SK-N-MC (cell line): ENCODE measurements at regions not wholly inside any gene's neighbourhood (a gene's known extent, or its start where the extent isn't known, plus 50 kb on each side); places are given as distances from the start of the nearest gene placed in this dataset.

Experiments
- DNase-seq: peaks from one replicate; pipeline ENCODE4 v3.0.0-alpha.2; 2011; ENCODE audit warnings: low read depth, low spot score
- H3K27ac ChIP-seq: fragments of 200-600 bp; sonication (generic); 2 replicates; pipeline ENCODE4 v1.5.1; 2016; ENCODE audit warnings: mixed run types
- H3K36me3 ChIP-seq: fragments of 200-600 bp; sonication (generic); 2 replicates; pipeline ENCODE4 v1.6.1; 2017; ENCODE audit warnings: antibody characterized with exemption, low read length, mixed read lengths; ENCODE audit not compliant: insufficient read depth
- H3K4me3 ChIP-seq: fragments of 200-600 bp; sonication (generic); 2 replicates; pipeline ENCODE4 v1.5.1; 2016
- H3K9ac ChIP-seq: fragments of 200-600 bp; sonication (generic); 2 replicates; pipeline ENCODE4 v1.8.0; 2017; ENCODE audit warnings: mixed run types, mixed read lengths; ENCODE audit not compliant: insufficient read length
- H3K9me3 ChIP-seq: fragments of 200-600 bp; sonication (generic); 2 replicates; pipeline ENCODE4 v1.6.1; 2017; ENCODE audit warnings: low read depth, mild to moderate bottlenecking, antibody characterized with exemption, low read length, moderate library complexity, mixed read lengths
- EZH2 ChIP-seq: fragments of 200-600 bp; sonication (generic); IDR thresholded peaks from one replicate; pipeline ENCODE4 v1.6.1; 2017; ENCODE audit warnings: antibody characterized with exemption
- FOXP2 ChIP-seq: optimal IDR thresholded peaks from 2 replicates; pipeline ENCODE3; 2011; ENCODE audit warnings: mild to moderate bottlenecking, moderate library complexity; ENCODE audit not compliant: insufficient read depth; ENCODE audit errors: extremely low read length, control extremely low read depth
- POLR2AphosphoS5 ChIP-seq: IDR thresholded peaks from 2 replicates; pipeline ENCODE4 v1.6.1; 2012; ENCODE audit warnings: mild to moderate bottlenecking, low read depth, low read length, borderline replicate concordance

DNA sequence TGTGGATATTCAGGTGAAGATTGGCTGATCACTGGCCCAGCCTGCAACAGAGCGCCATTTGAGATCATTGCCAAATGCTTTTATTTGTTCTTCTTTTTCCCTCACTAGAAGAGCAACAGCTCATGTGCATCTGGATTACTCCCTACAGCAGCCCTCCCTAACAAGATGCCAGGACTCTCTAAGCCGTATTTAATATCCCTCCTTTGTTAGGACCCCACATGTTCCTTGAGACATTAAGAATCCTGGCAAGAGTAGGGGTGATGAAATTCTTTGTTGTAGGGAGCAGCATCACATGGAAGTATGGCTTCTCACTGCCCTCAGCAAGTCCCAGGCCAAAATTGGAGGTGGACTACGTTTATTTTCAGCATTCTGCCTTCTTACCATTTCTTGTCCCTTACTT, 167.8 kb downstream of the PAX1 start:
- Histone ChIP-seq H3K9ac (no peak overlapping the region), H3K4me3 (no peak overlapping the region), H3K36me3 (no peaks in the 10 kb centered on the region), H3K9me3 (no peaks in the 10 kb centered on the region), H3K27ac (no peak overlapping the region)
- TF ChIP-seq FOXP2 (no peak), POLR2AphosphoS5 (no peak), EZH2 (no peak)
- no peak for DNase-seq

DNA sequence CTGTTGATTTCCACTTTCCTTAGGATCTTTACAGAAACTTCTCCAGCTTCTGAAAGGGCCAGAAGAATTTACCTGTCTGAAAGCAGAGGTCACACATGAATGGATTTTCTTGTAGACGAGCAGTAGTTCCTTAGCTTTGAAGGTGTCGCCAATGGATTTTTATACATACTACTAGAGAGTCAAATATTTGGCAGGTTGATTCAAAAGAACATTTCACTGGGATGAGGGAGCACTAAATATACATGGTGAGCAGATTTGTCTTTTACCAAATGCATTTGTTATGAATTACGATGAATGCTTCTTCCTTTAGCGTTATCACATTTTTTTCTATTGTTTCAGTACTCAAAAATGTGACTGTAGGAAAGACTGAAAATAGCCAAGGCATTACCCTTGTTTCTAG, 162.3 kb downstream of the PAX1 start:
- Histone ChIP-seq H3K27ac (no peak overlapping the region), H3K36me3 (no peaks in the 10 kb centered on the region), H3K4me3 (no peak overlapping the region), H3K9me3 (no peaks in the 10 kb centered on the region), H3K9ac (no peak overlapping the region)
- DNase-seq, result no peak
- no peak for TF ChIP-seq POLR2AphosphoS5
- no peak for TF ChIP-seq EZH2
- TF ChIP-seq FOXP2, result no peak

- no peak for DNase-seq
- TF ChIP-seq FOXP2 (no peak), POLR2AphosphoS5 (no peak), EZH2 (no peak)
- Histone ChIP-seq H3K9ac (no peak overlapping the region), H3K36me3 (no peaks in the 10 kb centered on the region), H3K4me3 (no peak overlapping the region), H3K9me3 (no peaks in the 10 kb centered on the region), H3K27ac (no peak overlapping the region)
Observed at GRCh38 chr20:21867353-21867752, 161.9 kb downstream of the PAX1 start.

DNA sequence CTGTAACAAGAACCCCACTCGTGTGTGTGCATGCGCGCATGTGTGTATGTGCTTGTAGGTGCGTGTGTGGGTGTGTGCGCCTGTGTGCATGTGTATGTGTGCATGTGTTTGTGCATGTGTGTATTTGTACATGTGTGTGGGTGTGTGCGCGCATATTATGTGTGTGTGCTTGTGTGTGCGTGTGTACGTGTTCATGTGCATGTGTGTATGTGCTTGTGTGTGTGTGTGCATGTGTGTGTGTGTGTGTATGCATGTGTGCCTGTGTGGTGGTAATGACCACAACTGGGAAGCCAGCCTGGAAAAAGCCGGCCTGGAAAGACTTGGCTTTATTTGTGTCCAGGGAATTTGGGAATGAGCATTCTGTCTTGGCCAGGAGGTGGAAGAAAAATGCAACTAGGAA, 157.5 kb downstream of the PAX1 start:
- no peaks in the 10 kb centered on the region for H3K36me3 ChIP-seq
- no peak overlapping the region for H3K9ac ChIP-seq
- DNase-seq, result no peak
- no peak overlapping the region for H3K4me3 ChIP-seq
- H3K9me3 ChIP-seq, result no peaks in the 10 kb centered on the region
- TF ChIP-seq EZH2 (no peak), POLR2AphosphoS5 (no peak), FOXP2 (no peak)
- no peak overlapping the region for H3K27ac ChIP-seq

- no peaks in the 10 kb centered on the region for H3K9me3 ChIP-seq
- no peak overlapping the region for H3K4me3 ChIP-seq
- DNase-seq, result no peak
- H3K9ac ChIP-seq, result no peak overlapping the region
- no peaks in the 10 kb centered on the region for H3K36me3 ChIP-seq
- TF ChIP-seq FOXP2 (no peak), POLR2AphosphoS5 (no peak), EZH2 (no peak)
- no peak overlapping the region for H3K27ac ChIP-seq
Observed at GRCh38 chr20:21862259-21862946, 156.9 kb downstream of the PAX1 start.

GRCh38 chr20:21840991-21841390, 135.5 kb downstream of the PAX1 start:
- TF ChIP-seq POLR2AphosphoS5 (no peak), EZH2 (no peak), FOXP2 (no peak)
- no peak overlapping the region for H3K4me3 ChIP-seq

DNA sequence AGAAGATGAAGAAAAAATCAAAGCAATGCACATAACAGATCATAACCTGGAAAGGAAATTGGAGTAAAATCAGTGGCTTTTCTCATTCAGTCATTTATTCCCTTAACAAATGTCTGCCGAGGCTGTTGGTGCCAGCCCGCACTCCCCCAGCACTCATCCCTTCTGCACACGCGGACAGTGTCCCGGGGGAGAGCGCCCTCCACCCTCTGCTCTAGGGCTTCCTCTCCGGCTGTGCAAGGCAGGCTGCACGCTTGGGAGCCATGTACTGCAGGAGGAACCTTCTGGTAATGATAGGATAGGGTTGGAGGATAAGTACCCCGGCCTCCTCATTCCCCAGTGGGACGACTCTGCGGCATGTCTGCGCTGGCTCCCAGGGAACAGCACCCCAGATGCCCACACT, 134.5 kb downstream of the PAX1 start:
- Histone ChIP-seq H3K9me3 (no peaks in the 10 kb centered on the region), H3K4me3 (no peak overlapping the region), H3K27ac (no peak overlapping the region), H3K36me3 (no peaks in the 10 kb centered on the region), H3K9ac (no peak overlapping the region)
- no peak for TF ChIP-seq EZH2
- no peak for TF ChIP-seq FOXP2
- TF ChIP-seq POLR2AphosphoS5, result no peak
- no peak for DNase-seq

More at GRCh38 chr20:21840991-21841390, 135.5 kb downstream of the PAX1 start:
- no peaks in the 10 kb centered on the region for H3K36me3 ChIP-seq
- no peak for DNase-seq
- H3K27ac ChIP-seq, result no peak overlapping the region
- no peaks in the 10 kb centered on the region for H3K9me3 ChIP-seq
- no peak overlapping the region for H3K9ac ChIP-seq

GRCh38 chr20:21836346-21836745, 130.9 kb downstream of the PAX1 start:
- no peak for DNase-seq
- no peaks in the 10 kb centered on the region for H3K36me3 ChIP-seq
- no peak overlapping the region for H3K9ac ChIP-seq
- H3K9me3 ChIP-seq, result no peaks in the 10 kb centered on the region
- no peak overlapping the region for H3K27ac ChIP-seq
- H3K4me3 ChIP-seq, result no peak overlapping the region
- no peak for TF ChIP-seq FOXP2
- no peak for TF ChIP-seq POLR2AphosphoS5
- TF ChIP-seq EZH2, result no peak

- no peak overlapping the region for H3K27ac ChIP-seq
- TF ChIP-seq EZH2 (no peak), POLR2AphosphoS5 (no peak), FOXP2 (no peak)
- H3K4me3 ChIP-seq, result no peak overlapping the region
- H3K9ac ChIP-seq, result no peak overlapping the region
- H3K36me3 ChIP-seq, result no peaks in the 10 kb centered on the region
- DNase-seq, result no peak
- no peaks in the 10 kb centered on the region for H3K9me3 ChIP-seq
Observed at GRCh38 chr20:21835042-21835441, 129.6 kb downstream of the PAX1 start.
